GM12878 (cell line): ENCODE measurements at regions not wholly inside any gene's neighbourhood (a gene's known extent, or its start where the extent isn't known, plus 50 kb on each side); places are given as distances from the start of the nearest gene placed in this dataset.

Experiments used
- CEBPB ChIP-seq, 2 experiments: fragments of 150-350 bp in 1 of 2; IDR thresholded peaks; 2 replicates each; pipeline ENCODE4 v1.6.1; 2012 to 2014; ENCODE audit warnings: low read depth in 2 of 2, low read length in 2 of 2, borderline replicate concordance in 1 of 2, inconsistent platforms in 1 of 2
- CREB1 ChIP-seq: IDR thresholded peaks from 2 replicates; pipeline ENCODE4 v1.6.1; 2012; ENCODE audit warnings: low read depth, mild to moderate bottlenecking, inconsistent platforms
- EP300 ChIP-seq, 2 experiments: fragments of 150-350 bp in 1 of 2; IDR thresholded peaks; 2 replicates each; pipeline ENCODE4 v1.6.1; 2011 to 2012; ENCODE audit warnings: low read depth in 2 of 2, low read length in 2 of 2, borderline replicate concordance in 1 of 2, improper control_type of control experiment in 1 of 2, inconsistent platforms in 1 of 2; ENCODE audit not compliant: control insufficient read depth in 1 of 2
- JUND ChIP-seq: IDR thresholded peaks from 2 replicates; pipeline ENCODE4 v1.6.1; 2012; ENCODE audit warnings: low read depth, mild to moderate bottlenecking, low read length, improper control_type of control experiment, moderate library complexity
- MTA3 ChIP-seq: IDR thresholded peaks from 2 replicates; pipeline ENCODE4 v1.6.1; 2012; ENCODE audit warnings: low read length, inconsistent platforms, borderline replicate concordance
- MYC ChIP-seq: IDR thresholded peaks from 2 replicates; pipeline ENCODE4 v1.6.1; 2011; ENCODE audit warnings: mild to moderate bottlenecking, low read length, moderate library complexity, inconsistent platforms; ENCODE audit not compliant: insufficient read depth, insufficient replicate concordance, insufficient read length, severe bottlenecking
- RAD21 ChIP-seq: IDR thresholded peaks from 2 replicates; pipeline ENCODE4 v1.6.1; 2011; ENCODE audit warnings: mild to moderate bottlenecking, low read depth, low read length, moderate library complexity; ENCODE audit not compliant: insufficient read depth
- SIX5 ChIP-seq: IDR thresholded peaks from 2 replicates; pipeline ENCODE4 v1.6.1; 2011; ENCODE audit warnings: mild to moderate bottlenecking, low read depth, low read length, moderate library complexity; ENCODE audit not compliant: severe bottlenecking
- TF ChIP-seq, protein P1 (sequence below), 3 experiments: IDR thresholded peaks in 2 of 3; conservative IDR thresholded peaks in 1 of 3; 2 replicates each; pipeline ENCODE4 v1.5.1; 2011; ENCODE audit warnings: low read depth in 3 of 3, low read length in 3 of 3, mild to moderate bottlenecking in 3 of 3, control low read depth in 2 of 3, moderate library complexity in 2 of 3, inconsistent platforms in 1 of 3, mixed read lengths in 1 of 3; ENCODE audit not compliant: control insufficient read depth in 2 of 3, insufficient read depth in 1 of 3; ENCODE audit errors: extremely low read depth in 1 of 3
- TF ChIP-seq, protein P2 (sequence below): fragments of 450-650 bp; IDR thresholded peaks from 2 replicates; pipeline ENCODE4 v1.6.1; 2017; ENCODE audit warnings: mild to moderate bottlenecking

DNA sequence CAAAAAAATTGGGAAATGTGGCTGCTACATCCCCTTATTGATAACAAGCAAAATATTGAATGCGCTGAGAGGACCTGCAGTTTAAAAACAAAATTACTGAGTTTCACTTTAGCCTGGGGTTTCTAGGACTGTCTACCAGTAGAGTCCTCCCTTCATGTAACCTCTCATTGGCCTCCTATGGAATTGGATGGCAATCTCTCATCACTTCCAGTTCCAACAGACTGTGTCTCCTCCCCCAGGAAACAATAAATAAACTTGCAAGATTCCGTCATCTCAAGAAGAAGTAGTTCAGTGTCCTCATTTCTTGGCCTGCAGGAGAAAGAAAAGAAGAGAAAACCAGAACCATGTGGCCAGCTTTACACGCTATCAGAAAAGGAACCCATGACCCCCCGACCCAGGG is 123.8 kb downstream of the TLE3 start:
- TF ChIP-seq, protein P1, sequence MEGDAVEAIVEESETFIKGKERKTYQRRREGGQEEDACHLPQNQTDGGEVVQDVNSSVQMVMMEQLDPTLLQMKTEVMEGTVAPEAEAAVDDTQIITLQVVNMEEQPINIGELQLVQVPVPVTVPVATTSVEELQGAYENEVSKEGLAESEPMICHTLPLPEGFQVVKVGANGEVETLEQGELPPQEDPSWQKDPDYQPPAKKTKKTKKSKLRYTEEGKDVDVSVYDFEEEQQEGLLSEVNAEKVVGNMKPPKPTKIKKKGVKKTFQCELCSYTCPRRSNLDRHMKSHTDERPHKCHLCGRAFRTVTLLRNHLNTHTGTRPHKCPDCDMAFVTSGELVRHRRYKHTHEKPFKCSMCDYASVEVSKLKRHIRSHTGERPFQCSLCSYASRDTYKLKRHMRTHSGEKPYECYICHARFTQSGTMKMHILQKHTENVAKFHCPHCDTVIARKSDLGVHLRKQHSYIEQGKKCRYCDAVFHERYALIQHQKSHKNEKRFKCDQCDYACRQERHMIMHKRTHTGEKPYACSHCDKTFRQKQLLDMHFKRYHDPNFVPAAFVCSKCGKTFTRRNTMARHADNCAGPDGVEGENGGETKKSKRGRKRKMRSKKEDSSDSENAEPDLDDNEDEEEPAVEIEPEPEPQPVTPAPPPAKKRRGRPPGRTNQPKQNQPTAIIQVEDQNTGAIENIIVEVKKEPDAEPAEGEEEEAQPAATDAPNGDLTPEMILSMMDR (IDR thresholded peaks at IDR 0.05 in 2 of 3, conservative IDR thresholded peaks at IDR 0.05 in 1 of 3; ENCODE audit: control insufficient read depth in 2 of 3, extremely low read depth in 1 of 3, insufficient read depth in 1 of 3, low read depth in 3 of 3, low read length in 3 of 3) = no peak
- TF ChIP-seq SIX5 = no peak
- TF ChIP-seq JUND = no peak
- TF ChIP-seq CEBPB (IDR thresholded peaks at IDR 0.05; ENCODE audit: borderline replicate concordance in 1 of 2, low read depth in 2 of 2, low read length in 2 of 2) = no peak
- TF ChIP-seq EP300 (IDR thresholded peaks at IDR 0.05; ENCODE audit: borderline replicate concordance in 1 of 2, control insufficient read depth in 1 of 2, low read depth in 2 of 2, low read length in 2 of 2) = no peak
- TF ChIP-seq, protein P2, sequence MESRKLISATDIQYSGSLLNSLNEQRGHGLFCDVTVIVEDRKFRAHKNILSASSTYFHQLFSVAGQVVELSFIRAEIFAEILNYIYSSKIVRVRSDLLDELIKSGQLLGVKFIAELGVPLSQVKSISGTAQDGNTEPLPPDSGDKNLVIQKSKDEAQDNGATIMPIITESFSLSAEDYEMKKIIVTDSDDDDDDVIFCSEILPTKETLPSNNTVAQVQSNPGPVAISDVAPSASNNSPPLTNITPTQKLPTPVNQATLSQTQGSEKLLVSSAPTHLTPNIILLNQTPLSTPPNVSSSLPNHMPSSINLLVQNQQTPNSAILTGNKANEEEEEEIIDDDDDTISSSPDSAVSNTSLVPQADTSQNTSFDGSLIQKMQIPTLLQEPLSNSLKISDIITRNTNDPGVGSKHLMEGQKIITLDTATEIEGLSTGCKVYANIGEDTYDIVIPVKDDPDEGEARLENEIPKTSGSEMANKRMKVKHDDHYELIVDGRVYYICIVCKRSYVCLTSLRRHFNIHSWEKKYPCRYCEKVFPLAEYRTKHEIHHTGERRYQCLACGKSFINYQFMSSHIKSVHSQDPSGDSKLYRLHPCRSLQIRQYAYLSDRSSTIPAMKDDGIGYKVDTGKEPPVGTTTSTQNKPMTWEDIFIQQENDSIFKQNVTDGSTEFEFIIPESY = no peak
- no peak for TF ChIP-seq RAD21
- no peak for TF ChIP-seq MTA3
- no peak for TF ChIP-seq MYC
- TF ChIP-seq CREB1 = no peak
